Loucy (cell line): ENCODE measurements at regions not wholly inside any gene's neighbourhood (a gene's known extent, or its start where the extent isn't known, plus 50 kb on each side); places are given as distances from the start of the nearest gene placed in this dataset.

Experiments
- H2AFZ ChIP-seq: fragments of 200-600 bp; sonication (generic); 2 replicates; pipeline ENCODE4 v1.6.0; 2016; ENCODE audit warnings: antibody characterized with exemption, mild to moderate bottlenecking, low read length, moderate library complexity
- H3F3A ChIP-seq: fragments of 200-600 bp; 2 replicates; pipeline ENCODE4 v1.6.0; 2016; ENCODE audit warnings: antibody characterized with exemption, low read depth, mild to moderate bottlenecking
- H3K27me3 ChIP-seq: fragments of 200-600 bp; sonication (generic); 2 replicates; pipeline ENCODE4 v1.6.1; 2014; ENCODE audit warnings: low read length, mild to moderate bottlenecking; ENCODE audit not compliant: insufficient read depth, poor library complexity, severe bottlenecking
- H3K36me3 ChIP-seq: fragments of 200-600 bp; sonication (generic); 2 replicates; pipeline ENCODE4 v1.6.1; 2016; ENCODE audit warnings: low read length; ENCODE audit not compliant: insufficient read depth
- H3K4me1 ChIP-seq: fragments of 200-600 bp; sonication (generic); 2 replicates; pipeline ENCODE4 v1.5.1; 2014; ENCODE audit warnings: low read length, mild to moderate bottlenecking; ENCODE audit not compliant: insufficient read depth, poor library complexity, severe bottlenecking
- H3K4me2 ChIP-seq: fragments of 200-600 bp; sonication (generic); 2 replicates; pipeline ENCODE4 v1.6.0; 2014; ENCODE audit warnings: antibody characterized with exemption, low read length, low read depth, mild to moderate bottlenecking; ENCODE audit not compliant: poor library complexity, severe bottlenecking
- H3K4me3 ChIP-seq: fragments of 200-600 bp; sonication (generic); 2 replicates; pipeline ENCODE4 v1.5.1; 2014; ENCODE audit warnings: low read length, mild to moderate bottlenecking, mixed read lengths; ENCODE audit not compliant: poor library complexity, severe bottlenecking
- H3K79me2 ChIP-seq: fragments of 200-600 bp; sonication (generic); 2 replicates; pipeline ENCODE4 v1.6.1; 2014; ENCODE audit warnings: low read length; ENCODE audit not compliant: insufficient read depth
- H3K9ac ChIP-seq: fragments of 200-600 bp; sonication (generic); 2 replicates; pipeline ENCODE4 v1.6.0; 2014; ENCODE audit warnings: mild to moderate bottlenecking, low read depth, low read length, moderate library complexity; ENCODE audit not compliant: poor library complexity, severe bottlenecking
- H3K9me2 ChIP-seq: fragments of 200-600 bp; sonication (generic); replicated peaks from 2 replicates; pipeline ENCODE4 v1.6.1; 2016; ENCODE audit warnings: low read depth, low read length, mixed read lengths
- H3K9me3 ChIP-seq: fragments of 200-600 bp; sonication (generic); 2 replicates; pipeline ENCODE4 v1.6.1; 2014; ENCODE audit warnings: mild to moderate bottlenecking, antibody characterized with exemption, low read length, low read depth; ENCODE audit not compliant: insufficient read depth
- H4K20me1 ChIP-seq: fragments of 200-600 bp; sonication (generic); 2 replicates; pipeline ENCODE4 v1.6.0; 2014; ENCODE audit warnings: antibody characterized with exemption, low read length, mild to moderate bottlenecking; ENCODE audit not compliant: insufficient read depth, poor library complexity, severe bottlenecking
- EZH2phosphoT487 ChIP-seq: fragments of 200-600 bp; IDR thresholded peaks from 2 replicates; pipeline ENCODE4 v1.6.1; 2018; ENCODE audit warnings: antibody characterized with exemption, mild to moderate bottlenecking, moderate library complexity, borderline replicate concordance
- TF ChIP-seq, protein P1 (sequence below): fragments of 200-600 bp; sonication (generic); conservative IDR thresholded peaks from 2 replicates; pipeline ENCODE4 v1.5.1; 2014; ENCODE audit warnings: mild to moderate bottlenecking, antibody characterized with exemption, low read length

DNA sequence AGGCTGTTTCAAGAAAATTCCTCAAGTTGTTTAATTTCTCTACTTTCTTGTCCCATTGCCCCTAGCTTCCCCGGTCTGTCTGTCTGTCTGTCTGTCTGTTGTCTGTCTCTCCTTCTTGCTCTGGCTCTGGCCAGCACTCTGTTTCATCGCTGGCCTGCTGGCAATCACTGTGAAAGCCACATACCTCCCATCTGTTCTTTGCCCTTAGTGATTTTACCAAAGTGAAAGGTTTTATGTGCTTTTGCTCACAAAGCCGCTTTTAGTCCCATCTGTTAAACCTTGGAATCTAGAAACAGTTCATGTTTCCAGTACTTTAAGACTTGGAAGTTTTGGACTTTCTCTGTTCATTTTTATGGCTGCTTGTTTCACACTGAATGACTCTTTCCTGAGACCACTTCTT, 87.8 kb upstream of the EXOC2 start:
- Histone ChIP-seq H3K79me2 (no peaks in the 10 kb centered on the region), H3K4me1 (peaks cover 8% of the 10 kb centered on the region), H3K9me2 (no peaks in the 10 kb centered on the region), H3K4me3 (no peak overlapping the region), H3K4me2 (no peak overlapping the region), H3K27me3 (no peaks in the 10 kb centered on the region), H4K20me1 (no peaks in the 10 kb centered on the region), H2AFZ (no peak overlapping the region), H3K36me3 (no peaks in the 10 kb centered on the region), H3K9ac (no peak overlapping the region), H3F3A (no peaks in the 10 kb centered on the region), H3K9me3 (no peaks in the 10 kb centered on the region)
- TF ChIP-seq EZH2phosphoT487: no peak
- TF ChIP-seq, protein P1, sequence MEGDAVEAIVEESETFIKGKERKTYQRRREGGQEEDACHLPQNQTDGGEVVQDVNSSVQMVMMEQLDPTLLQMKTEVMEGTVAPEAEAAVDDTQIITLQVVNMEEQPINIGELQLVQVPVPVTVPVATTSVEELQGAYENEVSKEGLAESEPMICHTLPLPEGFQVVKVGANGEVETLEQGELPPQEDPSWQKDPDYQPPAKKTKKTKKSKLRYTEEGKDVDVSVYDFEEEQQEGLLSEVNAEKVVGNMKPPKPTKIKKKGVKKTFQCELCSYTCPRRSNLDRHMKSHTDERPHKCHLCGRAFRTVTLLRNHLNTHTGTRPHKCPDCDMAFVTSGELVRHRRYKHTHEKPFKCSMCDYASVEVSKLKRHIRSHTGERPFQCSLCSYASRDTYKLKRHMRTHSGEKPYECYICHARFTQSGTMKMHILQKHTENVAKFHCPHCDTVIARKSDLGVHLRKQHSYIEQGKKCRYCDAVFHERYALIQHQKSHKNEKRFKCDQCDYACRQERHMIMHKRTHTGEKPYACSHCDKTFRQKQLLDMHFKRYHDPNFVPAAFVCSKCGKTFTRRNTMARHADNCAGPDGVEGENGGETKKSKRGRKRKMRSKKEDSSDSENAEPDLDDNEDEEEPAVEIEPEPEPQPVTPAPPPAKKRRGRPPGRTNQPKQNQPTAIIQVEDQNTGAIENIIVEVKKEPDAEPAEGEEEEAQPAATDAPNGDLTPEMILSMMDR: no peak

DNA sequence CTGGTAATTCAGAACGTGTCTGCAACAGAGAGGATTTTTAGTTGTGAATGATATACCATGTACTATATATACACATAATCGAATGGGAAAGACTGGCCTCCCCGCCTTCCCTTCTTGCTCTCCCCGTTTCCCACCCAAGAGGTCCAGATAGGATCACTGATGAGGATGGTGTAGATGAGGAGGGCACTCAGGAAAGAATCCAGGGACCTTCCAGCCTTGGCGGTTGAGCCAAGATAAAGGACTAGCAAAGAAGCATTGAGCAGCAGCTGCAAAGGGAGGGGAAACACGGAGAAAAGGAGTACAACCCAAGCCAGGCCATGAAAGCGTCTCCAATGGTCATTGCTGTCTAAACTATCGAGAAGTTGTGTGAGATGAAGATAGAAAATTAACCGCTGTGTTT, 84.0 kb upstream of the EXOC2 start:
- Histone ChIP-seq H3K9me3 (no peaks in the 10 kb centered on the region), H3K4me2 (no peak overlapping the region), H3F3A (no peaks in the 10 kb centered on the region), H2AFZ (no peak overlapping the region), H3K9ac (no peak overlapping the region), H4K20me1 (no peaks in the 10 kb centered on the region), H3K4me1 (peaks cover 12% of the 10 kb centered on the region), H3K9me2 (no peaks in the 10 kb centered on the region), H3K79me2 (no peaks in the 10 kb centered on the region), H3K36me3 (no peaks in the 10 kb centered on the region), H3K4me3 (no peak overlapping the region), H3K27me3 (no peaks in the 10 kb centered on the region)
- TF ChIP-seq EZH2phosphoT487: no peak
- TF ChIP-seq, protein P1: no peak

DNA sequence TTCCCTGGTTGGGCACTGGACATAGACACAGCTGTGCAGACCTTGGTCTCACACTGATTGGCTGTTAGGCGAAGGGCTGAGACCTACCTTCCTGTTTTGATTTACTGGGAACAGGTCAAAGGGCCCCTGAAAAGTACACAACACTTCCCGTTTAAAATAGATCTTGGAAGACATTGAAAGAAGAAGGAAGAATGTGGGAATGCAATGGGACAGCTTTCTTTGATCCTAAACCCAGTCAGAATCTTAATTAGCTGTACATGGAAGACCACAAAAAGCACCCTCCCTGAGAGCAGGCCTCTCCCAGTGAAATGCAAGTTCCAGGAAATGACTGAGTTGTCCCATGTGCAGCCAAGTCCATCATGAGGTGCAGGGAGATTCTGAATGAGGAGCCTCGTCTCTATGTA, 83.6 kb upstream of the EXOC2 start:
- TF ChIP-seq, protein P1: no peak
- no peak for TF ChIP-seq EZH2phosphoT487
- Histone ChIP-seq H3K4me2 (no peak overlapping the region), H2AFZ (no peak overlapping the region), H3K9me2 (no peaks in the 10 kb centered on the region), H3K4me3 (no peak overlapping the region), H3K9me3 (no peaks in the 10 kb centered on the region), H4K20me1 (no peaks in the 10 kb centered on the region), H3K27me3 (no peaks in the 10 kb centered on the region), H3K9ac (no peak overlapping the region), H3K4me1 (peaks cover 12% of the 10 kb centered on the region), H3K79me2 (no peaks in the 10 kb centered on the region), H3F3A (no peaks in the 10 kb centered on the region), H3K36me3 (no peaks in the 10 kb centered on the region)
